NCI-H226 (cell line): ENCODE measurements at regions not wholly inside any gene's neighbourhood (a gene's known extent, or its start where the extent isn't known, plus 50 kb on each side); places are given as distances from the start of the nearest gene placed in this dataset.
A peak's percentile ranks its signal among the peaks of the same experiment; 100 is the strongest.

Source experiments
- DNase-seq: peaks from one replicate; pipeline ENCODE4 v3.0.0-alpha.2; 2015

DNA sequence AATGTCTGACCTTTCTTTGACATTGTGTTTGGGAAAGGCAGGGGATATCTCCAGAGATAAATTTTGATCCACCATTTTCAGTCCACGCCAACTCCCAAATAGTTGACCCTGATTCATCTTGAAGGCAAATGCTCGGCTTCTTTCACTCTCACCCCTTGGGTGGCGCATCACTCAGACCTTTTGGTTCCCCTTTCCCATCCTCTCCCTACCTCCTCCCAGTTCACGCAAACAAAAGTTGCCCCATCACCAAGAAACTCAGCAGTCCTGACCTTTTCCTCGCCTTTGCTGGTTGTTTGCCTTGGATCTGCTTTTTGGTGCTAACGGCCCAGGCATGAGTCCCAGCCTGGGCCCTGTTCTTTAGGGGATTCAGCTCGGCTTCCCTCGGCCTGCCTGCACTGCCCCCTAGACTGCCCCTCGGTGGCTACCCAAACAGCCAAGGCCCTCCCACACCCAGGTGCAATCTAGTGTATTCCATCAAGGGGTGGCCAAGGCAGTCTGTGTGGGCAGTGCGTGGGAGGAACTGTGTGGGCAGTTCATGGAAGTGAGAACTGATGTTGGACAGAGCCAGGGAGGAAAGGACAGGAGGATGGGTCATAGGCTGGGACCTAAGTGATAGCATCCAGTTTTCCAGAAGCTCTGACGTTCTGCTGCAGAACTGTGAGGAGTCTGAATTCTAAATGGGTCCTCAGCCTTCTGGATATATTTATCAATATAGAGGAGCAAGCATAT, 255.7 kb downstream of the DLEU7 start:
- DNase-seq, result peak; percentile 44

DNA sequence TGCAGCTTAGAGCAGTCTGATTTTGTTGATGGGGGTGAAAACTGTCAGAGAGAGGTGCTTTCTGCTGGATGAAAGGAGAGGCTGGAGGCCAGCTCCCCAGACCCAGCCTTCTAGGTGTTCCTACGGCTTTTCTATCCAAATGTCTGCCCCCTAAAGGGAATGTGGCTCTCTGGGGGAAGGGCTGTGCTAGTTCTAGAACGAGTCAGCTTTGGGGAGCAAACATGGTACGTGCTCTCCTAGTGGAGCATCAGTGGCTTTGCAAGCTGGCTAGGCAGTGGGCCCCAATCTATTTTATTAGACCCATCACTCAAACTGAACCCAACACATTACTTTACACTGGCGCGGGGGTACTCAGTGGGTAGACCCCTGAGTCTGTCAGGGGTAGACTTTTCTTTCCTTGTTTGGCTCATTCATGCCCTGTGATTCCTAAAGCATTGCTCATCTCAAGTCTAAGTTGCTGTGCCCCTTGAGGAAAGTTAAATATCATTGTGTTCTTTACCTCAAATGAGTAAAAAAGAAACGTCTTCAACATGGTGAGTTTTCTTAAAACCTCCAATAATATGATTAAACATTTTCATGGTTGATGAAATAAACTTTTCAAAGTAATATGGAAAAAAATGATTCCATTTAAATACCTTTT, 254.9 kb downstream of the DLEU7 start:
- DNase-seq, result no peak

DNA sequence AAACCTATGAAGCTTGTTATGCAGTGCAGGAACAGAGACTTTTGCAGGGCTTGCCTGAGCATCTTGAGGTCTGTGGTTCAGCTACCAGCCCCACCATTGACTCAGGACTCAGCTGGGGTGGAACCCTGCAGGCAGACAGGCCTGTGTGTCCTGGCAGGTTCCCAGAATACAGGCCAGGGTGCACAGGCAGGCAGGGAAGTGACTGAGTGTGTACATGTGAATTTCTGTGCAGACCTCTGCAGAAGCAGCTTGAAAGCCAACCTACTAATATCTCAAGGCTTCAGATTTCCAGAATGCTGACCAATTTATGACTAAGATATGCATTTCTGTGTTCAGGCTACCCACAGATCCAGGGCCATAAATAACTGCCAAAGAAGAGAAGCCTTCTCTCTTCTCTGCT, 254.4 kb downstream of the DLEU7 start:
- DNase-seq, result peak; percentile 93

DNA sequence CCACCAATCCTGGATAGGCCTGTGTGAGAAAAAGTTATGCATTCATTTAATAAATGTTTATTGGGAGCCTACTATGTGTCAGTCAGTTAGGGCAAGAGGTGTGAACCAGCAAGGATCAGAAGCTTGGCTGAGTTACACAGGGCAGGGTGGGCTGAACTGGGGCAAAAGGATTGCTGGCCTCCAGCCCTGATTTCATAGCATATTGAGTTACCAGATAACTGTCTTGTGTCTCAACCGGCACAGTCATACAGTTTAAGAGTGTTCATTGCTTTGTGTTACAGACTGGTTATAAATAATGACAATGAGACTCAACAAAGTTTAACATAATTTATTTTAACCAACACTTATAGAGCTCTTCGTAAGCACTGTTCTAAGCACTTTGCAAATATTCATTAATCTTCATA, 253.8 kb downstream of the DLEU7 start:
- peak; percentile 87 for DNase-seq

DNA sequence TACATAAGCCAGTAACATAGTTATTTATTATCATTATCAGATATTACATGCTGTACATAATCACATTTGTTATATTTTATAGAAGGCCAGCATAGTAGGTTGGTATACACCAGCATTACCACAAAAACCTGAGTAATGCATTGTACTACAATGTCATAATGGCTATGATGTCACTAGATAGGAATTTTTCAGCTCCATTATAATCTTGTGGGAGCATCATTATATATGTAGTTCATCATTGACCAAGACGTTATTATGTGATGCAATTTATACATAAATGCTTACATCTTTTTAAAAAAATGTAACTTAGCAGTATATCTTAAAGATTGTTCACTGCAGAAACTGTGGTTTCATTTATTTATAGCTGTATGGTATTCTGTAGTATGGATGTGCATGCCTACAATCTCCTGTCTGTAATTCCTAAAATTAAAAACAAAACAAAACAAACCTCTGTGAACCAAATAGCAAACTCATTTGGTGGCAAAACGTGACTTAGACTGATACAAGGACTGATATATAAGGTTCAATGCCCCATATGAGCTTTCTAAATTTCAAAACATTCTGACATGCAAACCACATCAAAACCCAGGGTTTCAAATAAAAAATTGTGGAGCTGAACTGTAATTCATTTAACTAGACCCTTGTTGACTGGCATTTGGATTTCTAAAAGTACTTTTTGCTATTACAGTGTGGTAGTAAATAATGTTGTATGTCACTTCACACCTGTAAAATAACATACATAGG, 250.9 kb downstream of the DLEU7 start:
- DNase-seq, result peak; percentile 86

DNA sequence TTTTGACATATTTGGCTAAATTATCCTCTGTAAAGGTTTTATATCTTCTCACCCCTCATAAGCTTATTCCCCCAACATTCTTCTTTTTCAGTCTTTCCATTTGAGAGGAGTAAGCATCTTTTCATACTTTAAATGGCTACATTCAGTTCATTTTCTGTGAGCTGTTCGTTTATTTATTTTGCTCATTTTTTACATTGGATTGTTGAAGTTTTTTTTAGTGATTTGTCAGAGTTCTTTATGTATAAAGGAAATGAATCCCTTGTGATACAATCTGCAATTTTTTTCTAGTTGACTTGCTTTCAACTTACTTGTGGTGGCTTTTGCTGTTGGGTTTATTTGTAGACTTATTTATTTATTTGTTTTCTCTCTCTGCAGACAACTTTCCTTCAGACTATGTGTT, 250.3 kb downstream of the DLEU7 start:
- DNase-seq, result no peak

DNA sequence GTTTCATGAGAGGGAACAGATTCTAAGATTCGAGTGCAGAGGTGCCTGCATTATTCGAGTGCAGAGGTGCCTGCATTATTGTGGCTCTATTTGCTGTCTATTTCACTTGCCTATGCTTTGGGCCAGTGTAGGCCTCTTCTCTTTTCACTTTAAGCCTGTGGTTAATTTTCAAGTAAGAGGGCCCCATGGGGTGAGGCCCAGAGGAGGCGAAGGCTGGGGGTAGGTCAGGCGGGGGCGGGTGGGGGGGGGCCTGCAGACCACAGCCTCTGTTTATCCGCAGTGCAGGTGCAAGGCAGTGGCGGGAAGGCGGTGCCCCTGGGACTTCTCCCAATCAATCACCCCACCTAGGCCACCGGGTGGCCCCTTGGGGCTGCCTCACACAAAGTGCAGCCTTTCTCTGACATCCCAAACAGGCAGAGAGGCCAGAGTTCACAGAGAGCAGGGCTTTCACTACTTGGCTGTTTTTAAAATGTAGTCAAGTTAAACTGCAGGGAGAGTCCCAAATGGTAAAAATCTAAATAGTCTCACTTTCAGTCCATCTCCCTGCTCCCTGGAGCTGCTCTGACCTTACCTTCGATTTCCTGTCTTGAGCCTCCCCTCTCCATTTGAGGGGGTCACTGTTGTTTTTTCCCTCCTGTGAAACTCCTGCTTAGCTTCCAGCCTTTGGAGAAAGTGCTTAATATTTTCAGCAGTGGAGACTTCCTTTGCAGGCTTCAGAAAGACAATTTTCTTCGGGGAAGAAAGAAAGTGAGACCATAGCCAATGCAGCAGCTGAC, 249.0 kb downstream of the DLEU7 start:
- DNase-seq, result no peak

DNA sequence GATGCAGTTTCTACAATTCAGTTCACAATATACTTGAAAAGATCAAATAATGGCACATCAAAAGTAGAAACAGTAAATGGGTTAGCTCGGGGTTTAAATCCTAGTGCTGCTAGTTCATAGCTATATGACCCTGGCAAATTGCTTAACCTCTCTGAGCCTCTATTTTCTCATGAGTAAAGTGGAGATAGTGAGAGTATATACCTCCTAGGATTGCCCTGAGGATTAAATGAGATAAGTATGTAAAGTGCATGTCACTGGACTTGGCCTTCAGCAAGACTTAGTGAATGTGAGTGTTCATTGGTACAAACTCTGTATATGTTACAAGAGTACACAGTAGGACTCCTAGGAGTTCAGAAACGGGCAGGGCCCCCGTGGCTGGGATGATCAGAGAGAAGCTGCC, 248.3 kb downstream of the DLEU7 start:
- no peak for DNase-seq

DNA sequence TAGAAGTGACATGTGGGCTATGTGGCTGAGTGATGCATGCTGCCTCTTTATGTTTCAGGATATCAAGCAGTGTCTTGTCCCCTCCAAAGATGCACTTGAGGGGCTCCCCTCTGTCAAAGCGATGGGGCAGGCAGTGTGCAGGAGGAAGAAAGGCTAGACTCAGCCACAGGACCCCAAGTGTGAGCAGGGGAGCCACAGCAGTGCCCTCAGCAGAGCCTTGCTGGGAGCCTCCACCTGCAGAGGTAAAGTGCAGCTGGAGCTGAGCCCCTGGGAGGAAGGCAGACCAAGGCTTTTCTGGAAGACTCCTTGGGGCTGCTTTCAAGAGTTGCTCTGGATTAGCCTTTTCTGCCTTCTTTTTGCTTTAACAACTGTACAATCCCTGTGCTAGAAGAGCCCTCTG, 247.3 kb downstream of the DLEU7 start:
- DNase-seq, result no peak

DNA sequence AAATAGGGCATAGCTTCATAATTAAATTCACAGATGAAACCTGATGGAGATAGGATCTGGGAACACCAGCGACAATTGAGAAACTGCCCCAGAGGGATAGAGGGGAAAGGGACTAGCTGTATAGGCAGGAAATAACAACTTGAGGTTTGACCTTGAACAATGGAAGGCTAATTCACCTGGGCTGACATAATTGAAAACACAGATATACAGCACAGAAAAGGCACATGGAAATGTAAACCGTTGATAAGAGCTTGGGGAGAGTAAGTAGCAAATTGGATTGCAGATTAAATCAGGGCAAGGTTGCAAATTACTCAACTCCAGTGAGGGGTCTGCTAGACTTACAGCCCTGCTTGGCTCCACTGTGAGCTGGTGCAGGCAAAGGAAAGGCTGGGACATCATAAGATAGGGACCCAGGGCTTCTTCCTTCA, 246.7 kb downstream of the DLEU7 start:
- DNase-seq, result no peak

DNA sequence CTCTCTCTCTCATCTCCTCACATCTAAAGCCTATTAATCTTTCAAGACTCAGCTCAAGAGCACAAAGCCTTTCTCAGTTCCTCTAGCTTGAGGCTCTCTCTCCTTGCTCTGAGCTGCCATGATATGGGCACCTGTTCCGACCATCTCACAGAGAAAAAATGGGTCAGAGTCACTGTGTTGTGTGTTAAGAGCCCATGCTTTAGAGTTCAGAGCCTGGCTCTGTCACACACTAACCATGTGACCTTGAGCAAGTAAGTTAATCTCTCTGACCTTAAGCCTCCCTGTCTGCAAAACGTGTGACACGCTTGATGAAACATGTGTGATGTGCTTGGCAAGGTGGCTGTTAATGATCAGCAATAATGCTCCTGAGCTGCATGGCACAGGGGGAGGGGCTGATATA, 245.2 kb downstream of the DLEU7 start:
- DNase-seq, result no peak

DNA sequence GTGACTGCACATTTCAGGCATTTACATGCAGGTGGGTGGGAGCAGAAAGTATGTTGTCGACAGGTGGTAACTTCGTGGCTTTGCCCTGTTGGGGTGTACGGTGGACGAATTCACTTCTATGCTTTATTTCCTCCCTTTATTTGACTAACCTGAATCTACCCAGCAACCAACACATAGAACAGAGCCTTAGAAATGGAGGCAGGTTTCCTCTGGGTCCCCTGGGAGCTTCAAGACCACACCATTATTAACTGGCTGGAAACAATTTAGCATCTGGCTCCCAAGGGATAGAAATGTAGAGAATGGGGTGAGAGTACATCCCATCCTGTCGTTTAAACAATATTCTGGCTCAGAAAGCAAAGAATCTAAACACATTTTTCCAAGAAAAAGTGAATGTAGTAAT, 244.4 kb downstream of the DLEU7 start:
- no peak for DNase-seq

DNA sequence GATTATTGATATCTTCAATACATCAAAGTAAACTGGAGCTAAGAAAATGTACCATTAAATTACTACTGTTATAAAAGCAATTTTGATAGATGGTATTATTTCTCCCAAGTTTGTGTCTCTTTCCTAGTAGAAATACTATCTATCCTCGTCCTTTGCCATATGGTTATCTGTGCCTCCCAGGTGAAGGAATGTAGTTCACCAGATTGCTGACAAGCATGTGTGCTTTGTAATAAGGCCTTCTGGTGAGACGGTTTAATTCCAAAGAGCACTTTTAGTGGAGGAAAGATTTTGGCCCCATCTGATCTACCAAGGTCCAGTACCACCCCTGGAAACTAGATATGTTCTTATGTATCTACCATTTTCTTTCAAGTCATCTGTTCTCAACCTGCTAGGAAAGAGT, 243.6 kb downstream of the DLEU7 start:
- DNase-seq, result no peak

DNA sequence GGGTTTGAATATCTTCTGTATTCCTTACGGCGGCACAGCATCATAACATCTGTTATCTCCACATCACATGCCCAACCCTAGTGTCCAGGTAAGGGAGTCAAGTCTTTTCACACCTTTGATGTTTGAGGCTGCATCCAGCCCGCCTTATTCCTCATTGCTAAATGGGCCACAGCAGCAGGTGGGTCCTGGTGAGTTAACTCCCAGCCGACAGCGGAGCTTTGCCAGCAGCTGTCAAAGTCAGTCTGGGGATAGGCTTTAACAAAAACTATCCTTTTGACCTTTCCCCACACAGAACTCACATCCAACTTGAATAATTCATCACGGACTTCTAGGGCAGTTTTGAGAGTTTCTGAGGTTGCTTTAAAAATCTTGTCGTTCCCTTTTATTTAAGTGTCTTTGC, 235.1 kb downstream of the DLEU7 start:
- DNase-seq, result no peak

DNA sequence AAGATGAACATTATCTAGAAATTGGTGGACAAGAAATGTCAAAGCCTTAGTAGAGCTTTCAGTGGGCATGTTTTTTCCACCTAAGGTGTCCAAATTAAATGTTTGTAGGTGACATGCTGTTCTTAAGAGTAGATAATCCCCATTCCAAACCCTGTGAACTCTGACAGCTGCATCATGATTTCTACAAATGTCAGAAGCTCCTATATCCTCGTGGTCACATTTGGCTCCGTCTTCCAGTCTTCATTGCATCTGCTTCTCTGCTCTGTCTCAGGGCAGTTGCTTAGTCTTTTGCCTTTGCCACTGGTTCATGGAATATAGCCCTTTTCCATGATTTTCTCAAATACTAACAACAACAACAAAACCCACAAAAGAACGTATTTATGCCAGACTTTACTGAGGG, 234.5 kb downstream of the DLEU7 start:
- DNase-seq, result no peak

DNA sequence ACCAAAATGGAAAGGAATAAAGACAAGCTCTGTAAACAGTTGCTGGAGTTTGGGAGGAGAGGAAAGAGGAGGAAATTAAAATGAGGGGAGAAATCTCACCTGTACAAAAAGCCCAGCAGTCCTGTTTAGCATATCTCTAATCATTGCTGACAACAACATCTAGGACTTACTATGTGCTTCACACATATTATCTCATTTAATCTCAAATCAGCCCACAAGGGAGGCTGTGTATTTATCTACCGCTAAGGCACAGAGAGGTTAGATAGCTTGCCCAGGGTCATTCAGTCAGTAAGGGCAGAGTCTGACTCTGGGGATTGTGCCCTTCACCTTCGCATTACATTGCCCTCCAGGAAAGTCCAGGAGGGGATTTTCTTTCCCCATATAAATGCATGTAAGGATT, 233.3 kb downstream of the DLEU7 start:
- no peak for DNase-seq

DNA sequence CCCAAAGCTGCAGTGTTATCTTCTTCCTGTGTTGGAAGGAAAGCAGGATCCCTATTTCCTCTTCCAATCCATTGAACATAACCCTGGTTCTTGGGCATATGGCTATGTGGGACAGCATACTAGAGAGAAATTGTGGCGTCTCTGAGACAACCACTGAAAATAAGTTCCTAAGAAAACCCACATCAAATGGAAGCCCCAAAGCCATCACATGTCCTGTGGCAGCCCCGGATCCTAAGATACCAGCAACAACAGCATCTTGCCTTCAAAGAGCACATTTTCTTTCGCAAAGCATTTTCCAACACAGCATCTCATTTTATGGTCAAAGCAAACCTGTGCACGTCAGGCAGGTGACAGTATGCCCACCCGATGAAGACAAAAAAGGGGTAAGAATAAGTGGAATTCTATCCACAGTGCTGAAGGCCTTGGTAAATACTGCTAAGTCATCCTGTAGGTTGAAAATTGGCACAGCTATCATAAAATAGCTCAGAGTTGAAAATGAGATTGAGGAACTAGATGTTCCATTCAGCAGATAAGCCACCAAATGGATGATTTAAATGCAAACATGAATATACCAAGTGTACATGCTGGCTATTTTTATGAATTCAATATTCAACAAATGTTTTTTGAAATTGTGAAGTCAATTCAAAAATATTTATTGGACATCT, 232.2 kb downstream of the DLEU7 start:
- no peak for DNase-seq

DNA sequence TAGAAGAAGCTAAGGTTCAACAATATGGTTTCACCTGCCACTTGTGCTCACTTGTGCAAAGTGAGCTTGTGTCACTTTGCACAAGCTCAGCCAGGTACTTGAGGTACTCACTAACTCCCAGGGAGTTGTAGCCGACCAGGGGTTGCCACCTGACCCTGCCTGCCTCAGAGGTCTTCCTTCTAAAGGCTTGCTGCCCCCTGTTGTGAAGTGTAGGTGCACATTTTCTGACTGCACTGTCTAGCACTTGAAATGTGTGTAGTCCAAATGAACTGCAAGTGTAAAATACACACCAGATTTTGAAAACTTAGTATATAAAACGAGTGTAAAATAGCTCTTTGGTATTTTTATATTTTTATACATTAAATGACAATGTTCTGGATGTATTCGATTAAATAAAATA, 230.8 kb downstream of the DLEU7 start:
- no peak for DNase-seq

DNA sequence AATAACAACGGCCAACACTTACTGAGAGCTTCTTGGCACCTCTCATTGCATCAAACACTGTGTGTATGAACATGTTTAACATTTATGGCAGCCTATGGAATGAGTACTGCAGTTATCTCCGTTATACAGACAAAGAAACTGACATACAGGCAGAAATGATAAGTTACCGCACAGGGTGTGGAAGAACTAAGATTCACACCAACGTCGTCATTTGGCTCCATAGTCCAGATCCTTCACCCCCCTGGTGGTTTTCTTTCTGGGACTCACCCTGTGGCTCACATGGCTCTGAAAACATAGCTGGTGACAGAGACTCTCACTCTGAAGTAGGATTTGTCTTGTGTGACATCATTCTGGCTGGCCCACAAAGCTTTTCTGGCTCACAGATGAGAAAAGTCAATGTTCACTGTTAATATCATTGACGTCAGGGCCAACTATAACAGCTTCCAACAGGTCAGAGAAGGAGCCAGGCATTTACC, 230.1 kb downstream of the DLEU7 start:
- DNase-seq, result no peak

DNA sequence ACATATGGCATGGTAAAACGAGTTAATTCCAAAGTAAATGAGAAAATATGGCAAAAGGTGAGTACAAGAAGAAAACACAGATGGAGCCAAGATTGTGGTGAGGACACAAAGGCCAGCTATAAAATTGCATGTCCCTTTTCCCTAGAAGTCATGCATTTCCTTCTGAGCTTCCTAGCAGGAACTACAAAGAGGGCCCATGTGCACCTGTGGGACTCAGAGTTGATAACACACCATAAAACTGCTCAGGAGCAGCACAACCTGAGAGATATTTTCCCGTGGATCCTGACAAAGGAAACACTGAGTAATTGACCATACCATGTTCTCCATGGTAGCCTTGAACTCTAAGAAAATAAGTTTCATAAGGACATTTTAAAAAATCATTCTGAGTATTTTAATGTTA, 228.3 kb downstream of the DLEU7 start:
- DNase-seq, result no peak

DNA sequence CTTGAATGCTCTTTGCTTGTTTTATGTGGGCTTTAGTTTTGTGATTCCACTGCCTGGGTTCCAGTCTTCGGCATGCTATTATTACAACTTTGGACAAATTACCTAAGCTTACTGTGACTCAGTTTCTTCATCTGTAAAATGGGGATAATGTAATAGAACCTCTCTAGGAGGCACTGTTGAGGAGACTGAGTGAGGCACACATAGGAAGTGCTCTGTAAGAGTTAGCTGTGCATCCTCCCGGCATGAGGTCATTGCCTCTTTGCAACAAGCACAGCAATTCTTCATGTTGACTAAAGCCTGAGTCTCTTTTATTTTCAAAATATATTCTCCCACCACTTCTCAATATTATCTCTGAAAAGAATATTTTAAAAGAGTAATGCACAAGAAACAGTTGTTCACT, 227.4 kb downstream of the DLEU7 start:
- peak; percentile 60 for DNase-seq

DNA sequence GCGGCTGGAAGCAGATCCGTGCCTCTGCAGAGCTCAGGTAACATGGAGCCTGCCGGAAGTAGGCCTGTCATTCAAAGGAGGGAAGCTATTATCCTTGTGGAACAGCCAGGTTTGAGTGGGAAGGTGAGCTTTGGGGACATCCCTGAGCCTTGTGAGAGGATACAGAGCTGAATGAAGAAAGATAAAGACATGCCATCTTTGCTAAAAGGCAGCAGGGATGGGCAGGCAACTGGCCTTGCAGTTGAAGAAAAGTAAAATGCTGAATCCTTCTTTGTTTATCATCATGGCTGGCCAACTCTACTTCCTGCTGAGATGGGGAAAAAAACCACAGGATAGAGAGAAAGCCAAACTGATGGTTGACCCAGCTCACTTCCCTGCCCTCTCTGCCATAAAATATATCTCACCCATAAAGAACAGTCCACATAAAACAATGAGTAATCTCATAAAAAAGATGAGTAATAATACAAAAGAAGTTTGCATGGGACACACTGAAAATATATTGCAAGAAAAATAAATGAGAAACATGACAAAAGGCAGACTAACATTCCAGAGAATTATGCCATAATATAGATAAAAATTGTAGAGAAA, 226.3 kb downstream of the DLEU7 start:
- peak; percentile 85 for DNase-seq
